Upper lobe of left lung (tissue), 6 donors: ENCODE measurements at regions not wholly inside any gene's neighbourhood (a gene's known extent, or its start where the extent isn't known, plus 50 kb on each side); places are given as distances from the start of the nearest gene placed in this dataset.

Source experiments
- ATAC-seq, 2 donors: fragments of 200-7000 bp; cut with Tn5 transposase; one replicate each; pipeline ENCODE4 v1.9.1; 2022; ENCODE audit warnings: mild to moderate bottlenecking in 2 of 2, moderate library complexity in 2 of 2; ENCODE audit not compliant: low FRiP score in 2 of 2
- DNase-seq, 2 donors: peaks; one replicate each; pipeline ENCODE4 v3.0.0-alpha.2; 2019 to 2020
- H3K27ac ChIP-seq, 4 donors: fragments of 200-600 bp; sonication (generic); one replicate each; pipeline ENCODE4 v1.5.1; 2016 to 2019
- H3K27me3 ChIP-seq, 4 donors: fragments of 200-600 bp; sonication (generic); one replicate each; pipeline ENCODE4 v1.5.1; 2017 to 2019
- H3K36me3 ChIP-seq, 4 donors: fragments of 200-600 bp; sonication (generic); one replicate each; pipeline ENCODE4 v1.5.1; 2016 to 2019
- H3K4me1 ChIP-seq, 4 donors: fragments of 200-600 bp; sonication (generic); one replicate each; pipeline ENCODE4 v1.5.1; 2018 to 2019
- H3K4me3 ChIP-seq, 4 donors: fragments of 200-600 bp; sonication (generic); one replicate each; pipeline ENCODE4 v1.5.1; 2017 to 2019; ENCODE audit warnings: mild to moderate bottlenecking in 2 of 4, moderate library complexity in 1 of 4
- H3K9me3 ChIP-seq, 4 donors: fragments of 200-600 bp; sonication (generic); one replicate each; pipeline ENCODE4 v1.5.1; 2018 to 2019
- EP300 ChIP-seq, 4 donors: sonication (generic); formaldehyde crosslinking; IDR thresholded peaks; one replicate each; pipeline ENCODE4 v1.5.1; 2017; ENCODE audit warnings: antibody characterized with exemption in 4 of 4, control low read depth in 2 of 4
- POLR2A ChIP-seq, 4 donors: fragments of 450-650 bp; IDR thresholded peaks; one replicate each; pipeline ENCODE4 v1.5.1; 2016 to 2017; ENCODE audit warnings: antibody characterized with exemption in 4 of 4, mild to moderate bottlenecking in 2 of 4
- POLR2AphosphoS5 ChIP-seq, 2 donors: sonication (generic); formaldehyde crosslinking; IDR thresholded peaks; one replicate each; pipeline ENCODE4 v1.5.1; 2017; ENCODE audit warnings: antibody characterized with exemption in 2 of 2
- WGBS, 2 donors: methylation state at CpG; one replicate each; pipeline ENCODE4 v1.1.5; 2017 to 2018; 5-methylcytosine and 5-hydroxymethylcytosine counted together
- TF ChIP-seq, protein P1 (sequence below), 6 experiments: fragments of 450-650 bp in 4 of 6; fragments of 200-600 bp in 2 of 6; sonication (generic) in 2 of 6; IDR thresholded peaks; one replicate each; pipeline ENCODE4 v1.5.1; 2016 to 2019; ENCODE audit warnings: antibody characterized with exemption in 6 of 6
- donor health status: DM: no; HTN: no; CAD: no; lungs with moderate emphysema.
- donor health status: DM: no; HTN: yes; CAD: no; lungs with severe emphysema.

DNA sequence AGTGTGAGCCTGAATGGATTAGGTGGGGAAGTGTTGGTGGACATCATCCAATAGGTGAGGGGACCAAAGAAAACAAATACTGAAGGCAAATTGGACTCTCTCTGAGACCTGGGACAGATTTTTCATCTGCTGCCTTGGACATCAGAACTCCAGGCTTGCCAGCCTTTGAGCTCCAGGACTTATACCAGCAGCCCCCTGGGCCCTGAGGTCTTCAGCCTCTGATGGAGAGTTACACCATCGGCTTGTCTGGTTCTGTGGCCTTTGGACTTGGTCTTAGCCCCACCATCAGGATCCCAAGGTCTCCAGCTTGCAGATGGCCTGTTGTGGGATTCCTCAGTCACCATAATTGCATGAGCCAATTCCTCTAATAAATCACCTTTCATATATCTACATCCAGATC lies 80.8 kb upstream of the SLC8A3 start:
- no peaks in the 10 kb centered on the region for H3K9me3 ChIP-seq
- 83 to 87% methylated on average over 1 of the region's 1 CpG for WGBS, 2 donors
- DNase-seq (no peak), ATAC-seq (no peak)
- H3K4me1 ChIP-seq = no peaks in the 10 kb centered on the region
- no peak overlapping the region for H3K27ac ChIP-seq
- no peak overlapping the region for H3K4me3 ChIP-seq
- no peak for TF ChIP-seq EP300 (IDR thresholded peaks at IDR 0.05)
- TF ChIP-seq POLR2A (IDR thresholded peaks at IDR 0.05) = no peak
- TF ChIP-seq, protein P1, sequence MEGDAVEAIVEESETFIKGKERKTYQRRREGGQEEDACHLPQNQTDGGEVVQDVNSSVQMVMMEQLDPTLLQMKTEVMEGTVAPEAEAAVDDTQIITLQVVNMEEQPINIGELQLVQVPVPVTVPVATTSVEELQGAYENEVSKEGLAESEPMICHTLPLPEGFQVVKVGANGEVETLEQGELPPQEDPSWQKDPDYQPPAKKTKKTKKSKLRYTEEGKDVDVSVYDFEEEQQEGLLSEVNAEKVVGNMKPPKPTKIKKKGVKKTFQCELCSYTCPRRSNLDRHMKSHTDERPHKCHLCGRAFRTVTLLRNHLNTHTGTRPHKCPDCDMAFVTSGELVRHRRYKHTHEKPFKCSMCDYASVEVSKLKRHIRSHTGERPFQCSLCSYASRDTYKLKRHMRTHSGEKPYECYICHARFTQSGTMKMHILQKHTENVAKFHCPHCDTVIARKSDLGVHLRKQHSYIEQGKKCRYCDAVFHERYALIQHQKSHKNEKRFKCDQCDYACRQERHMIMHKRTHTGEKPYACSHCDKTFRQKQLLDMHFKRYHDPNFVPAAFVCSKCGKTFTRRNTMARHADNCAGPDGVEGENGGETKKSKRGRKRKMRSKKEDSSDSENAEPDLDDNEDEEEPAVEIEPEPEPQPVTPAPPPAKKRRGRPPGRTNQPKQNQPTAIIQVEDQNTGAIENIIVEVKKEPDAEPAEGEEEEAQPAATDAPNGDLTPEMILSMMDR (IDR thresholded peaks at IDR 0.05) = no peak
- TF ChIP-seq POLR2AphosphoS5 (IDR thresholded peaks at IDR 0.05) = no peak
- no peaks in the 10 kb centered on the region for H3K27me3 ChIP-seq
- no peaks in the 10 kb centered on the region for H3K36me3 ChIP-seq

DNA sequence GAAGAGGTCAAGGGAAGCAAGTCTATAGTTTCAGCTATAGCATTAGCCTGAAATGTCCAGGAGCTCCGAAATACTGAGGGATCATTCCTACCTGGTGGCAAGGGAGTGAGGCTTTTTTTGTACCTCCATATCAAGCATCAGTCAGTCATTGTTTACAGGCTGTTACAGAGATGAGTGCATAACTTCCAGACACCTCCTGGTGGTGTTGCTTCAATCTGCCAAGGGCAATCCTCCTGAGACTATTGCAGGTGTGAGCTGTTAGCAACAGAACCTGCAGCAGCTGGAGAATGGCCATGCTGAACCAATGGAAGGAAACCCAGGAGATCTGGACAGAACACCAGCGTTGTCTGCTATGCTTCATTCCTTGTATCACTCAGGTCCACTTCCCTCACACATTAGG lies 80.0 kb upstream of the SLC8A3 start:
- Histone ChIP-seq H3K4me1 (no peaks in the 10 kb centered on the region), H3K9me3 (no peaks in the 10 kb centered on the region), H3K4me3 (no peak overlapping the region), H3K27me3 (no peaks in the 10 kb centered on the region), H3K27ac (no peak overlapping the region), H3K36me3 (no peaks in the 10 kb centered on the region)
- 72 to 100% methylated on average over 2 of the region's 2 CpGs for WGBS, 2 donors
- no peak for DNase-seq
- no peak for TF ChIP-seq POLR2A (IDR thresholded peaks at IDR 0.05)
- no peak for TF ChIP-seq EP300 (IDR thresholded peaks at IDR 0.05)
- TF ChIP-seq, protein P1 (IDR thresholded peaks at IDR 0.05) = no peak
- no peak for TF ChIP-seq POLR2AphosphoS5 (IDR thresholded peaks at IDR 0.05)
- no peak for ATAC-seq

DNA sequence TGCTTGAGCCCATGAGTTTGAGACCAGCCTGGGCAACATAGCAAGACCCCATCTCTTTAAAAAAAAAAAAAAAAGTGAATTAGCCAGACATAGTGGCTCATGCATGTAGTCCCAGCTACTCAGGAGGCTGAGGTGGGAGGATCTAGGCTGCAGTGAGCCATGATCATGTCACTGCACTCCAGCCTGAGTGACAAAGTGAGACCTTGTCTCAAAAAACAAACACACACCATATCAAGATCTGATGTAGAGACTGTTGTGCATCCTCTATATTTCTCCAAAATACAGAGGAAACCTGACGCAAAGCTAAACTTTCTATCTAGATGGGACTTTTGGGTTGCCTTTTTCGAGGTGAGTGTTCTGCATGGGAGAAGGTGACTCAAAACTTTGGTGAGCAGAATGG lies 77.4 kb upstream of the SLC8A3 start:
- ATAC-seq (no peak), DNase-seq (no peak)
- no peak for TF ChIP-seq POLR2A (IDR thresholded peaks at IDR 0.05)
- no peak for TF ChIP-seq EP300 (IDR thresholded peaks at IDR 0.05)
- TF ChIP-seq, protein P1 (IDR thresholded peaks at IDR 0.05) = no peak
- no peak for TF ChIP-seq POLR2AphosphoS5 (IDR thresholded peaks at IDR 0.05)
- WGBS, 2 donors = 87 to 95% methylated on average over 2 of the region's 2 CpGs
- H3K27ac ChIP-seq = no peak overlapping the region
- no peaks in the 10 kb centered on the region for H3K4me1 ChIP-seq
- H3K36me3 ChIP-seq = no peaks in the 10 kb centered on the region
- H3K27me3 ChIP-seq = no peaks in the 10 kb centered on the region
- H3K4me3 ChIP-seq = no peak overlapping the region
- no peaks in the 10 kb centered on the region for H3K9me3 ChIP-seq

DNA sequence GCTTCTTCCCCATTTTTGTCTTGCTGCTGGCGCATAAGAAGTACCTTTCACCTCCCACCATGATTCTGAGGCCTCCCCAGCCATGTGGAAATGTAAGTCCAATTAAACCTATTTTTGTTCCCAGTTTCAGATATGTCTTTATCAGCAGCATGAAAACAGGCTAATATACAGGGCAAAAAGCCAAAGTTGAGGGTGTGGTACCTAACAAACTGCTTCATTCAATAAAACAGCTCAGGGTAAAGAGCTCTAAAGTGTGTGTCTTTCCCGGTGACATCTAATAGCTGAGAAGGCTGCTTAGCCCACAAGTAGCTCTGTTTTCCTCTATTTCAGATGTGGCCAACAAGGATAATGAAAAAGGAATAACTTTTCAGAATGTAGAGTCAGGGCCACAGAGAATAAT lies 76.7 kb upstream of the SLC8A3 start:
- Histone ChIP-seq H3K36me3 (no peaks in the 10 kb centered on the region), H3K27me3 (no peaks in the 10 kb centered on the region), H3K4me3 (no peak overlapping the region), H3K9me3 (no peaks in the 10 kb centered on the region), H3K4me1 (no peaks in the 10 kb centered on the region), H3K27ac (no peak overlapping the region)
- TF ChIP-seq POLR2AphosphoS5 (IDR thresholded peaks at IDR 0.05) = no peak
- TF ChIP-seq, protein P1 (IDR thresholded peaks at IDR 0.05) = no peak
- WGBS, 2 donors = 69 to 75% methylated on average over 2 of the region's 2 CpGs
- no peak for ATAC-seq
- DNase-seq = no peak

DNA sequence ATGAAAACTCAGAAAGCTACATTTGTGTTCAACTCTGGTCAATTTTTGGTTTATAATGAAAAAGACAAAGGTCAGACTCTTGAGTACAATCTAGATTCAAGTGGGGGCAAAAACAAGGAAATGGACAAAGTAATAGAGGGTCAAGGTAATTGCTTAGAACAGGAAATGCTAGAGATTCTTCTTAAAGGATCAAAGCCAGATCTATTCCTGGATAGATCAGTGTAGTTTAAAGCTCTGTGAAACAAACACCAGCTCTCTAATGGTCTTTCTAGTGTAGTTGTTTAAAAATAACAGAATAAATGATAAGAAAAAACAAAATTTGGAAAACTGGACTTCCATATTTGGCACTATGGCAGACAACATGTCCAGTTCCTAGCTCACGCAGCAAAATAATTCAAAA lies 70.7 kb upstream of the SLC8A3 start:
- Histone ChIP-seq H3K36me3 (no peaks in the 10 kb centered on the region), H3K4me1 (peaks cover 0 to 3% (median 2%) of the 10 kb centered on the region in 4 donors), H3K27ac (no peak overlapping the region), H3K4me3 (no peak overlapping the region), H3K27me3 (peaks cover 0 to 9% (median 2%) of the 10 kb centered on the region in 4 donors), H3K9me3 (no peaks in the 10 kb centered on the region)
- ATAC-seq (no peak), DNase-seq (no peak)
- TF ChIP-seq EP300 (IDR thresholded peaks at IDR 0.05) = no peak
- TF ChIP-seq POLR2AphosphoS5 (IDR thresholded peaks at IDR 0.05) = no peak
- TF ChIP-seq POLR2A (IDR thresholded peaks at IDR 0.05) = no peak
- TF ChIP-seq, protein P1 (IDR thresholded peaks at IDR 0.05) = no peak
- WGBS, 2 donors = 88 to 97% methylated on average over 1 of the region's 1 CpG
